HG03159 (cell line): ENCODE measurements at regions not wholly inside any gene's neighbourhood (a gene's known extent, or its start where the extent isn't known, plus 50 kb on each side); places are given as distances from the start of the nearest gene placed in this dataset.
"Not testable (repeated sequence)": the region's sequence is repeated elsewhere in the genome, so short reads cannot be mapped to it uniquely, and the experiment has no call there.

Experiments
- ATAC-seq: cut with Tn5 transposase; IDR thresholded peaks from one replicate; pipeline ENCODE4 v1.9.1; 2021; ENCODE audit warnings: mild to moderate bottlenecking, moderate library complexity; ENCODE audit not compliant: unreplicated experiment

DNA sequence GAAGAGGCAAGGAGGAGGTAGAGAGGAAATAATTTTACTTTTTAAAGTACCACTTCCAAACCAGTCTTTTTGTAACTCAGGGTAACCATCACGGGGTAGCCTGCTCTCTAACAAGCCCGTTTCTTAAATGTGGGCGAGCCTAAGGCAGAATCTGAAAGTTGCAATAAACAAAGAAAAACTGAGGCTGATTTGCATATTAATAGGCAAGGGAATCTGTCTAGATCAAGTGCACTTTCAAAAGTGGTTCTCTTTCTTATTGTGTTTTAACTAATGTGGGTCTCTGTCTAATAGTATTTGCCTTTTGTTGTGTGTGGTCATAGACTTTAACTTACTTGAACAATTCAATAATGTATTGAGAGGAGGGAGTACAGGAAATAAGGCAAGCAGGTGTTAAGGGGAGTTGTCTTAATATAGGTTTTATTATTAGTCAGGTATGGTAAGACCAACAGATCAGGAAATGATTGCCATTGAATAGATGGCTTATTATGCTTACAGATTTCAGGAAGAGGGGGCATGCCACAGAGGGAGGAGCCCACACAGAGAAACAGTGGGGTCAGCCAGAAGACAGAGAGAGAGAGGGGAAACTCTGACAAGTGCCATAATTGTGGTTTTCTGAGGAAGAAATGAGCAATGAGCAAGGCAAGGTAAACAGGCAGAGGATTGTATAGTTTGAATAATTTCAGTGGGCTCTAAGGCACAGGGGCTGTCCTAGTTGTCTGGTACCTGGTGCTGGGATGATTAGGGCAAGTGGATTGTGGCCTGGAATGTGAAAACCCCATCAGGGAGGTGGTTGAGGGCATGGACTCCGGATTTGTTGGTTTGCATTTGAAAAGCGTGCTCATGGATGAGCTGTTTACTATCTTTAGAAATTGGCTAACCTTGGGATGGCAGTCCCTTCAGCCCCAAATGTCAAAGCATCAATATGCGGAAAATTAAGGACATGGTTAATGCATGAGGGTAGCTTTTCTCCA lies 237.2 kb downstream of the TOX3 start:
- no peak for ATAC-seq

DNA sequence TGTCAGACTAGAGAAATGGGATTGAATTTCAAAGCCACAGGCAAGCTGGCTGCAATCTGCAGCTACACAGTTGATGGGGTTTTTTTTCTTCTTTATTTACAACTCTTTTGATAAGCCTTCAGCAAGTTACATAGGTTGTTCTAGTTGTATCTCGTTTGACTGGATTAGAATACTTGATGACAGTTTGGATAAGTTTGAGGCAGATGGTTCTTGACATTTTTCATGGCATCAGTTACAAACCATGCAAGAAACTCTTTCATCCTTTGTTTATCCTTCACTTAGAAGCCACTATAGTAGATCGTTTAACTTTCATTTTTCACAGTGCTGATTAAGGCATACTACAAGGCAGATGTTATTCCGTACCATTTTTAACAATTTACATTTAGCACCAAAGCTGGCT lies 238.9 kb downstream of the TOX3 start:
- ATAC-seq = no peak

- ATAC-seq = no peak
These were observed 245.9 kb downstream of the TOX3 start for GRCh38 chr16:52301026-52301425.

GRCh38 chr16:52298769-52299168 lies 248.2 kb downstream of the TOX3 start:
- ATAC-seq = no peak

- not testable (repeated sequence) for ATAC-seq
These were observed 250.1 kb downstream of the TOX3 start for GRCh38 chr16:52296706-52297315.

- ATAC-seq = no peak
These were observed 250.9 kb downstream of the TOX3 start for GRCh38 chr16:52296076-52296475.

DNA sequence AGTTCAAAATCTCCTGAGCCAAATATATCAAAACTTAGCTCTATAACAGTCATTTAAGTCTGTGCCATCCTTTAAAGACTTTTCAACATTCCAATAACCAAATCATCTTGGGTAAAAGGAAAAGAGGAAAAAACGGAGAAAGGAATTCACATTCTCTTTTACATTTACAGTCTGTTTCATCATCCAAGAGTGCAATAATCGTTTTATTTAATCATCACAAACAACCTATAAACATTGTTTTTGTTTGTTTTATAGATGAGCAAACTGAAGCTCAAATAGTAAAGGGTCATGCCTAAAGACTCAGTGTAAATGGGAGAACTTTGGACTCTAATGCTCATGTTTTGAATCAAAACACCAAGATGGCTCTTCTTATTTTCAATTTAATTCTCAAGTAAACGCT lies 252.3 kb downstream of the TOX3 start:
- no peak for ATAC-seq

DNA sequence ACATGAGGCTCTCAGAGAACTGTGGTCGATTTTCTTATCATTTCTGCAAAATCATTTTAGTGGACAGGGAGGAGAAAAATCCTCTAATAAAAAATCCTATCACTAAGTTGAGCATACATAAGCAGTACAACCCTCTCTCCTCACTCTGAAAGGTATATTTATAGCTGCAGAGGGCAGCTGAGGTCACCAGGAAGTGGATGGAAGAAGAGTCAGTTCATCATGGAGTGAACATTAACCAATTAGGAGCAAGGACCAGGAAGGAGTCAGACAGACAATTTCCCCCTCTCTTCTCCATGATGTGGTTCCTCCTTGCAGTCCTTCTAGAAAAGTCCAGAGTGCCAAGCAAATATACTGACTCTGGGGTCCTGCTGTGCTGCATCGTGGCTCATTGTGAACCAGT lies 253.7 kb downstream of the TOX3 start:
- no peak for ATAC-seq

- ATAC-seq = no peak
These were observed 263.2 kb downstream of the TOX3 start for GRCh38 chr16:52283584-52284375.

DNA sequence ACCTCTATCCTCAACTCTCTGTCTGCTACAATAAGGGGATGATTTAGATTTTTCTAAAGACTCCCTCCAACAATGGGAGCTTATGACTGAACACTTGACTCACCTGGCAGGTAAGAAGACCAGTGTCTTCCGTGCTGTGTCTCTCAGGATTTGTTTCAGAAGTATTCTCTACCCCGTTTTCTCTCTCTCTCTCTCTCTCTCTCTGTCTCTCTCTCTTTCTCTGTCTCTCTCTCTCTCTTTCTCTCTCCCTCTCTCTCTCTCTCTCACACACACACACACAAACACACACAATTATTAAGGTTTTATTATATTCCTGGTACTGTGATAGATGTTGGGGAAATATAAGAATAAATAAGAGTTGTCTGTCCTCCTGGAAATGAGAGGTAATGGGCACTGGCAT lies 263.9 kb downstream of the TOX3 start:
- ATAC-seq = no peak

- no peak for ATAC-seq
These were observed 266.9 kb downstream of the TOX3 start for GRCh38 chr16:52280086-52280485.

DNA sequence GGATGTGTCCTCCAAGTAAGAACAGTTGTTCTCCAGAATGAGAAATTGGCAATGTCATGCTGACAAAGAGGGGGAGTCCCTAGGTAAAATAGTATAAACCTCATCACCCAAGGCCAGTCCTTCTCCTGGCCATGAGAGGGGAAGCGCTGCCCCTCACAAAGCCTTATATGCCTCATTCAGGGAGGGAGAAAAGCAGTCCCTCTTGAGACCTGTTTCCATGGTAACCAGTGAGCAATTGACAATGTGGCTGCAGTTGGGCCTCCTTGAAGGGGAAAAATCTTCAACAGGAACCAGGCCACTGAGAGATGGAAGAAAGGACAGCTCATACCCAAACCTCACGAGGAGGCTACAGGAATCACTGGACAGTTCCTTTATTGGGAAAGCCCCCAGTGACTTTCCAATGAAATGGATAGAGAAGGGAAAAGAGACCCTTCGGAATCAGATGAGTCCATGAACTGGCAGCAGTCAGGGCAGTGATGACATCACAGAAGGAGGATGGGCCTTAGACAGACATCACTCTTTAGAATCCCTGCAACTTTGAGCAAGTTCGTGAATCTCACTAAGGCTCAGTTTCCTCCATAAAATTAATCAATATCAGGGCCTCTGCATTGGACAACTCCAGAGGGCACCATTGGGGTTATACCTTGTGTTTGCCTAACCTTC lies 275.7 kb downstream of the TOX3 start:
- no peak for ATAC-seq

GRCh38 chr16:52265446-52265861 lies 281.5 kb downstream of the TOX3 start:
- ATAC-seq = no peak

DNA sequence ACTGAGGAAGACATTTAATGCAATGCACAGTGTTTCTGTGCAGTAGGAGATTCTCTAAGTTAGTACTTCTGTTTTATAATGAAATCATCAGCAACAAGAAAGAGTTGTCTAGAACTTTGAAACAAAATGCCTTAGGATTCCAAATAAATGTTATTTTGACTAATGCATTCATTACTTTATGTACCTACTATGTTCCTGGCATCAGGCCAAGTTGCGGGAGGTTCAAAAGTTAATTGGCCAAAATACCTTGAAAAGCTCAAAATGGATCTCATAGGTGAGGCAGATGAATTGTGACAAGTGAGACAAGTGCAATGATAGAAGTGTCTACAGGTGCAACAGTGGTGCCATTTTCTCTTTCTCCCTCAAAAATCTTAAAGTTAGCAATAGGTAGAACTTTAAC lies 289.4 kb downstream of the TOX3 start:
- ATAC-seq = no peak

DNA sequence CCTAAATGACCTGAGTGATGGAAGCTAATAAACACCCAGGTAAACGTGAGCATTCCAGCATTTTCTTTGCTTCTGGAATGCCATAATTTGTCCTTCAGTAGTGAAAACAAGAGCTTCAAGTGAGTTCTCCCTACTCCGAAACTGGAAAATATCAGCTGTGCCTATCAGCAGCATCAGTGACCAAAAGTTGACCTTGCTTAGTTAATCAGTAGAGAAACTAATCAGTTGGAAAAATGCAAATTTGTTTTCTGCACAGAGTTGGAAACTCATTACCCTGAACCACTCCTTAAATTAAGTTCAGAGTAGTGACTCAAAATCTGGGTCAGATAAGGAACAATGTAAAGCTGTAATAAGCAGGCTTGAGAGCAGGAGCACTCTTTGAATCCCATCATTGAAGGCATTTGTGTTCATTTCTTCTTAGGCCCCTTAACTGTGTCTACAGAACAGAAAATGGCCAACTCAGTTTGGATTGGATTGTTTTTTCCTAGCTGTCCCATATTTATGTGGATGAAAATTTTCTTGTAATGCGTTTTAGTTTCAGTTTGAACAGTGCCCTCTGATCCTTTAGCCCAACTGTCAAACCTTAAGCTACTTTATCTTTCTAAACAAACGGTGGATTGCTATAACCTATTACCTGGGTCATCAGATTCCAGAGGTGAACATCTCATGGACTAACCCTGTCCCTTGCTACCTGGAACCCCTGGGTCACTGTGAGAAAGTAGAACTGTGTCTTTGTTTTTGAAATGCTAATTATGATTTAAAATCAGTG lies 290.4 kb downstream of the TOX3 start:
- ATAC-seq = no peak

DNA sequence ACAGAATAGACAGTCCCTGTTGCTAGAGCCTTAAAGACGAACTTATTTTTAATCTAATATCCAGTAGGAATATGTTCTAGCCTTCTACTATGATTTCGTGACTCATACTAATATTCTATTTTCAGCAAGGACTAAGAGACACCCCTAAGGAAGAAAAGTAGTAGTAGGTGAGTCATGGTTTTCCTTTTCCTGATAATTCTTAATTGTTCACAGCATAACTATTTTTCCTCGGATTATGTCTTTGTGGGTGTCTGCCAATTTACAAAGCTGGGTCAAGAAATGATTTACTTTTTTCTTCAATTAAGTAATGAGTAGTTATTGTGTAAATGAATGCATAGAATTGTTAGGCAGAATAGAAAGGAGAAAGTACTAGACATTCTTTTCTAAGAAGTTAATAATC lies 292.2 kb downstream of the TOX3 start:
- ATAC-seq = no peak

DNA sequence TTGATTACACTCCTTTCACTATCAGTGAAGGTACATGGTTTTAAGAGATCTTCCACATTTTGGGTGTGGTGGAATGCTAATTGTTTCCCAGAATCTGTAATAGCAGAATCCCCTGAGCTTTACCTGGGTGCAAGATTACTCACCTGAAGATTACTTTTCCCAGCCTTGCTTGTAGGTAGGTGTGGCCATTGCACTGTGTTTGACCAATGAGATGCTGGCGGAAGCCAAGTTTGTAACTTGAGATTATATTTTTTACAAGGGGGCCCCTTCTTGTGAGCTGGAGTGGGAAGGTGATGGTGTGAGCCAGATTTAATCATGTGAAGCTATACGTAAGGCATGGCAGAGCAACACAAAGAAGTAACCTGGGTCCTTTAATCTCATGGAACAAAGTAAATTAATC lies 294.3 kb downstream of the TOX3 start:
- no peak for ATAC-seq

DNA sequence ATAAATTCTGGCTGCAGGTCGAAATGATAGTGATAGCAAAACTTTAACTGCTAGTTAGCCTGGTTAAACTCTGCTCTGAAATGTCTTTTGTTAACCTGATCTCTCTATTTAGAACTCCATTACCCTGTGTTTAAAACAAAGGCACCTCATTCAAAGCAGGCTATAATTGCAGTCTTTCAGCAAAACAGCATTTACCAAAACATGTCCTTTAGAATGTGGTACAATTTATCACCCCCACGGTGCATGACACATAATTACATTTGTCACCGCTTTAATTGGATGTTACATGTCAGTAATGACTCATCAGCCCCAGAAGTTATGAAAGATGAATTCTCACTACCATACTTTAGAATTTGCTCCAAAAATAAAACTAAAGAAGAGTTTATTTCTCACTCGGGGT lies 295.4 kb downstream of the TOX3 start:
- ATAC-seq = no peak

GRCh38 chr16:52247737-52248136 lies 299.2 kb downstream of the TOX3 start:
- no peak for ATAC-seq

DNA sequence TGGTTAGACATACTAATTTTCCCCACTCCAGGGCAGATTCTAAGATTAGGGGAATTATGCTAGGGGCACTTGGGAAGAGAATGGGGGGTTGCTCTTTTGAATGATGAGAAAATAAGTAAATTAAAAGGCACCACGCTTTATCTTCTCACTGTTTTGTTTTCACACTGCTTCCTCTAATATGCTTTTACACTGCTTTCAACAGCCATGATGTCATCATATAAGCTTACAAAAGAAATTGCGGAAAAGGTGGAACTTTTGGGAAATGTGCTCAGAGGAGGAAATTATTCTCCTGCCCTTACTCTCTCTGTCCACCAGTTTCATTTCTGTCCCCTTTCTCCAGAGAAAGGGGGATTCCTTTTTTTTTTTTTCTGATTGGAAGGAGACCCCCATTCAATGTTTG lies 308.2 kb downstream of the TOX3 start:
- ATAC-seq = no peak
